Calu3 (cell line): ENCODE measurements at regions not wholly inside any gene's neighbourhood (a gene's known extent, or its start where the extent isn't known, plus 50 kb on each side); places are given as distances from the start of the nearest gene placed in this dataset.

Source experiments
- BruUV-seq: library from RNA; stranded (reverse); fragments of 400-500 nt; replicated peaks from 2 replicates; lab custom pipeline; 2021; lab: Mats Ljungman, UMichigan
- CTCF ChIA-PET: fragments of 300-600 bp; sonication (Branson Sonifier 250); formaldehyde crosslinking; loops from one replicate; lab custom pipeline; 2022; ENCODE audit warnings: antibody characterized with exemption; lab: Charles Lee
- DNase-seq: peaks from one replicate; pipeline ENCODE4 v3.0.0; 2022
- H3K27ac Mint-ChIP-seq: one replicate; pipeline ENCODE4 v1.8.0; 2022; ENCODE audit warnings: mixed read lengths; ENCODE audit not compliant: unreplicated experiment
- H3K27me3 Mint-ChIP-seq: one replicate; pipeline ENCODE4 v1.8.0; 2022; ENCODE audit warnings: mixed read lengths; ENCODE audit not compliant: unreplicated experiment
- H3K36me3 Mint-ChIP-seq: one replicate; pipeline ENCODE4 v1.8.0; 2022; ENCODE audit warnings: mild to moderate bottlenecking, moderate library complexity, mixed read lengths; ENCODE audit not compliant: insufficient read depth, unreplicated experiment
- H3K4me1 Mint-ChIP-seq: one replicate; pipeline ENCODE4 v1.8.0; 2022; ENCODE audit warnings: mild to moderate bottlenecking, low read depth, mixed read lengths; ENCODE audit not compliant: unreplicated experiment
- H3K4me3 Mint-ChIP-seq: one replicate; pipeline ENCODE4 v1.8.0; 2022; ENCODE audit warnings: mild to moderate bottlenecking, low read depth, moderate library complexity, mixed read lengths; ENCODE audit not compliant: unreplicated experiment
- H3K9me3 Mint-ChIP-seq: one replicate; pipeline ENCODE4 v1.8.0; 2022; ENCODE audit warnings: low read depth, mixed read lengths; ENCODE audit not compliant: unreplicated experiment
- CTCF ChIP-seq: fragments of 200-600 bp; IDR thresholded peaks from one replicate; pipeline ENCODE4 v1.8.0; 2022; ENCODE audit warnings: antibody characterized with exemption; ENCODE audit not compliant: unreplicated experiment
- intact Hi-C: fragments of 100-400 bp; cut with micrococcal nuclease; formaldehyde crosslinking; loops from one replicate; pipeline ENCODE4 v1.10.0; 2022; ENCODE audit not compliant: unreplicated experiment

GRCh38 chr9:129237164-129237611 lies 59.1 kb upstream of the IER5L start:
- Mint-ChIP-seq H3K27ac (no peak overlapping the region), H3K36me3 (peaks cover 1% of the 10 kb centered on the region), H3K4me3 (no peak overlapping the region), H3K27me3 (peaks cover 16% of the 10 kb centered on the region), H3K4me1 (peaks cover 3% of the 10 kb centered on the region), H3K9me3 (peaks cover 9% of the 10 kb centered on the region)
- CTCF ChIA-PET = interaction anchor here (0.6 kb wide), 1 partner anchor 123 kb away, joined by 6 read pairs; no protein-coding TSS in a partner anchor
- no TSS peak for BruUV-seq
- no peak for TF ChIP-seq CTCF
- intact Hi-C loops = no loop called here
- DNase-seq = no peak

GRCh38 chr9:129236441-129237145 lies 58.5 kb upstream of the IER5L start:
- BruUV-seq = no TSS peak
- intact Hi-C loops = no loop called here
- CTCF ChIA-PET = interaction anchor here (0.6 kb wide), 1 partner anchor 123 kb away, joined by 6 read pairs; no protein-coding TSS in a partner anchor
- TF ChIP-seq CTCF = no peak
- H3K4me1 Mint-ChIP-seq = no peaks in the 10 kb centered on the region
- H3K27ac Mint-ChIP-seq = no peak overlapping the region
- H3K36me3 Mint-ChIP-seq = no peaks in the 10 kb centered on the region
- peaks cover 13% of the 10 kb centered on the region for H3K27me3 Mint-ChIP-seq
- H3K9me3 Mint-ChIP-seq = peaks cover 9% of the 10 kb centered on the region
- DNase-seq = no peak
- H3K4me3 Mint-ChIP-seq = no peak overlapping the region

- H3K4me3 Mint-ChIP-seq = no peak overlapping the region
- CTCF ChIA-PET = no interaction called here
- DNase-seq = no peak
- H3K9me3 Mint-ChIP-seq = peaks cover 9% of the 10 kb centered on the region
- TF ChIP-seq CTCF = no peak
- no peaks in the 10 kb centered on the region for H3K36me3 Mint-ChIP-seq
- intact Hi-C loops = no loop called here
- H3K27me3 Mint-ChIP-seq = peaks cover 13% of the 10 kb centered on the region
- H3K4me1 Mint-ChIP-seq = no peaks in the 10 kb centered on the region
- BruUV-seq = no TSS peak
- H3K27ac Mint-ChIP-seq = no peak overlapping the region
Measured at GRCh38 chr9:129235931-129236331, 57.9 kb upstream of the IER5L start.

GRCh38 chr9:129235041-129235930 lies 57.2 kb upstream of the IER5L start:
- no TSS peak for BruUV-seq
- Mint-ChIP-seq H3K27ac (no peak overlapping the region), H3K9me3 (peaks cover 9% of the 10 kb centered on the region), H3K27me3 (peaks cover 13% of the 10 kb centered on the region), H3K36me3 (no peaks in the 10 kb centered on the region), H3K4me1 (no peaks in the 10 kb centered on the region), H3K4me3 (no peak overlapping the region)
- TF ChIP-seq CTCF = no peak
- intact Hi-C loops = no loop called here
- DNase-seq = no peak
- CTCF ChIA-PET = interaction anchor here (0.6 kb wide), 1 partner anchor 34 kb away, joined by 4 read pairs; no protein-coding TSS in a partner anchor
